ENCODE measurements at regions not wholly inside any gene's neighbourhood (a gene's known extent, or its start where the extent isn't known, plus 50 kb on each side); places are given as distances from the start of the nearest gene placed in this dataset.

- H3K4me3 ChIP-seq = no peak overlapping the region
- TF ChIP-seq POLR2A (IDR thresholded peaks at IDR 0.05) (no peak), CTCF (IDR thresholded peaks at IDR 0.05 in 8 of 11, conservative IDR thresholded peaks at IDR 0.05 in 3 of 11) (no peak), POLR2AphosphoS5 (IDR thresholded peaks at IDR 0.05) (no peak)
- no peak for DNase-seq
- no peaks in the 10 kb centered on the region for H3K27me3 ChIP-seq (replicated peaks in 1 of 7)
- H3K4me1 ChIP-seq = no peaks in the 10 kb centered on the region
- 57 to 80% (median 75%) methylated on average over 2 of the region's 2 CpGs for WGBS, 5 donors
- no peaks in the 10 kb centered on the region for H3K36me3 ChIP-seq
- no peak overlapping the region for H3K27ac ChIP-seq
- intact Hi-C loops (cut with DNase I; ENCODE audit: low total_unique reads) = no loop called here
- H3K9me3 ChIP-seq = peaks cover 0 to 2% (median 0%) of the 10 kb centered on the region in 8 donors
These were observed 475.8 kb downstream of the STK39 start for GRCh38 chr2:167771628-167772027.

GRCh38 chr2:167769020-167769419 lies 478.4 kb downstream of the STK39 start:
- no peak for DNase-seq
- Histone ChIP-seq H3K27ac (no peak overlapping the region), H3K36me3 (no peaks in the 10 kb centered on the region), H3K4me1 (no peaks in the 10 kb centered on the region), H3K4me3 (no peak overlapping the region), H3K27me3 (replicated peaks in 1 of 7) (no peaks in the 10 kb centered on the region), H3K9me3 (peaks cover 0 to 7% (median 0%) of the 10 kb centered on the region in 8 donors)
- no peak for TF ChIP-seq POLR2A (IDR thresholded peaks at IDR 0.05)
- no peak for TF ChIP-seq CTCF (IDR thresholded peaks at IDR 0.05 in 8 of 11, conservative IDR thresholded peaks at IDR 0.05 in 3 of 11)
- TF ChIP-seq POLR2AphosphoS5 (IDR thresholded peaks at IDR 0.05) = no peak
- WGBS, 5 donors = 71 to 89% (median 82%) methylated on average over 1 of the region's 1 CpG
- intact Hi-C loops (cut with DNase I; ENCODE audit: low total_unique reads) = no loop called here

- no peaks in the 10 kb centered on the region for H3K4me1 ChIP-seq
- no peak for DNase-seq
- intact Hi-C loops (cut with DNase I; ENCODE audit: low total_unique reads) = no loop called here
- H3K9me3 ChIP-seq = peaks cover 0 to 7% (median 0%) of the 10 kb centered on the region in 8 donors
- no peak overlapping the region for H3K4me3 ChIP-seq
- H3K27me3 ChIP-seq (replicated peaks in 1 of 7) = no peaks in the 10 kb centered on the region
- no peaks in the 10 kb centered on the region for H3K36me3 ChIP-seq
- no peak overlapping the region for H3K27ac ChIP-seq
- TF ChIP-seq POLR2AphosphoS5 (IDR thresholded peaks at IDR 0.05) (no peak), POLR2A (IDR thresholded peaks at IDR 0.05) (no peak), CTCF (IDR thresholded peaks at IDR 0.05 in 8 of 11, conservative IDR thresholded peaks at IDR 0.05 in 3 of 11) (no peak)
These were observed 479.6 kb downstream of the STK39 start for GRCh38 chr2:167767830-167768229.

GRCh38 chr2:167764772-167765341 lies 482.5 kb downstream of the STK39 start:
- H3K9me3 ChIP-seq = peaks cover 0 to 7% (median 0%) of the 10 kb centered on the region in 8 donors
- no peaks in the 10 kb centered on the region for H3K4me1 ChIP-seq
- H3K4me3 ChIP-seq = no peak overlapping the region
- 82 to 91% (median 90%) methylated on average over 9 of the region's 9 CpGs for WGBS, 5 donors
- H3K36me3 ChIP-seq = no peaks in the 10 kb centered on the region
- intact Hi-C loops (cut with DNase I; ENCODE audit: low total_unique reads) = no loop called here
- H3K27ac ChIP-seq = no peak overlapping the region
- no peak for TF ChIP-seq POLR2A (IDR thresholded peaks at IDR 0.05)
- TF ChIP-seq POLR2AphosphoS5 (IDR thresholded peaks at IDR 0.05) = no peak
- no peak for TF ChIP-seq CTCF (IDR thresholded peaks at IDR 0.05 in 8 of 11, conservative IDR thresholded peaks at IDR 0.05 in 3 of 11)
- no peak for DNase-seq
- no peaks in the 10 kb centered on the region for H3K27me3 ChIP-seq (replicated peaks in 1 of 7)
